Left hindlimb (tissue), 1 donor: ENCODE measurements at regions not wholly inside any gene's neighbourhood (a gene's known extent, or its start where the extent isn't known, plus 50 kb on each side); places are given as distances from the start of the nearest gene placed in this dataset.
"Not testable (repeated sequence)": the region's sequence is repeated elsewhere in the genome, so short reads cannot be mapped to it uniquely, and the experiment has no call there.

Source experiments
- DNase-seq: peaks from one replicate; pipeline ENCODE4 v3.0.0-alpha.2; 2018

DNA sequence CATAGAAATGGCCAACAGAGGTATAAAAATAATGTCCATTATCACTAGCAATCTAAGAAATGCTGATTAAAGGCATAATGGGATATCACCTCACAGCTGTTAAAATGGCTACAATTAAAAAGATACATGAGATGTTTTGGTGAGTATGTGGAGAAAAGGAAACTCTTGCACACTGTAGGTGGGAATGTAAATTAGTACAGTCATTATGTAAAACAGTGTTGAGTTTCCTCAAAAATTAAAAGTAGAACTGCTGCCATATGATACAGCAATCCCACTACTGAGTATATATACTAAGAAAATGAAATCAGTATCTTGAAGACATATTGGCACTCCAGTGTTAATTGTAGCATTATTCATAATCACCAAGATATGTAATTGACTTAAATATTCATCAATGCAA, 982.2 kb upstream of the EPHA6 start:
- DNase-seq: no peak

- DNase-seq: not testable (repeated sequence)
Observed at GRCh38 chr3:95860628-95861027, 953.8 kb upstream of the EPHA6 start.

DNA sequence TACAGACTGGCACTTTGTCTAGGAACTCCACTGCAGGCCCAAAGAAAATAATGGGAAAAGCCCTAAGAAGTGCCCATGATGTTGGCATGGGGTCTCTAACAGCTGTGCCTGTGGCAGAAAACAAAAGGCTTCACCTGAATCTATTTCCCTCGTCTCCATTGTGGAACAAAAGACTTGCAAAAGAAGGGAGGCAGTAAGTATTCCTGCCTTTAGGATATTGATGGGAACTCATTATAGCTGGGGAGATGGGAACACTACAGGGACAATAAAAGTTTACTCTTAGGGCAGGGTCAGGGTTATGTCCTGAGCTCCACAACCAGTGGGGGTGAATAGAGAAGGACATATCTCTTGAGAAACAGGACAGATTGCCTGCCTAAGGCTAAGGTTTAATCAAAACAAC, 930.6 kb upstream of the EPHA6 start:
- DNase-seq: no peak

- no peak for DNase-seq
Observed at GRCh38 chr3:95886616-95887015, 927.8 kb upstream of the EPHA6 start.

DNA sequence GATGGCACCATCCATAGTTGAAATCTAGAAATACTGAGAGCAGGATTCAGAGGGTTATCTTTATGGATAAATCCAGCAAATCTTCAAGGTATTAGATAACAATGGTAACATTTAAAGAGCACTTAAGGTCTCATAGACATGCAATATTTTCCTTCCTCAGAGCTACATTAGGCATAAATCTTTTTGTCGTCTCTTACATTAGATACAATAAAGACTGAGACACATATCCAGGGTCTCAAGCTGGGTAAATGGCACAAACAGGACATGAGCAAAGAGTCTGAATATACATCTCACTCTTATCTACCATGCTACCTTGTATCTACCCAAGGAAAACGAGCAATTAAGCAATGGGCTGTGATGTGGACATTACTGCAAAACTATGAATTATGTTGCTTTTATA, 927.3 kb upstream of the EPHA6 start:
- no peak for DNase-seq

DNA sequence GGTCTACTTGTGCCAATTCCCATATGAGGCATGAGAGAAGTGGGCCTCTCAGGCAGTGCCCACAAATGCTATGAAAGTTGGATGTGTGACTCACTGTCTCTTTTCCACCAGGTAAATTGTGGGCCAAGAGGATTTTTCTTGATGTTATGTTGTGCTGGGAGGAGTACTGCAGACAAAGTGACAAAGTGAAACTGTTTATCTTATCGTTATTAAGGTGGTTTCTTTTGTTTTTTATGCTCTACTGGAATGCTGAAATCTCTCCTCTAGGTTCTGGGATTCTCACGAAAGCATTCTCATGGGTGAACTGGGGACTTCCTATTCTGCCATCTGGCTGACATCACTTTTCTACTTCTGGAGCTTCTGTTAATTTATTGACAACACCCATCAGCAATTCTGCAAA, 919.6 kb upstream of the EPHA6 start:
- no peak for DNase-seq

DNA sequence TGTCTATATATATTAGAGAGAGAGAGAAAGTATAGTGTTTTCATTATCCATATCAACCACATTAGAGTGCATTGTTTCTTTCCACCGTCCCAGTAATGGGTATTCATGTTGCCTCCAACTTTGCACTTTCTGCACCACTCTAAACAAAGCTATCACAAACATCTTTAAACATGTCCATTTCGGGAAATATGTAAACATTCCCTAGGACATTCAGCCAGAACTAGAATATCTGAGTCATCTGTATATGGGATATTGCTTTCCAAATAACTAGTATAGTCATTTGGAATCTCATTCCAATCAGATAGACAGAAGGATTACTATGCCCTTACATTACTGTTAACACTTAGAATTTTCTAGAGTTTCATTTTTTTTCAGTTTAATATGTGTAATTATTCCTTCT, 914.9 kb upstream of the EPHA6 start:
- DNase-seq: no peak

- no peak for DNase-seq
Observed at GRCh38 chr3:95899911-95900310, 914.5 kb upstream of the EPHA6 start.

- no peak for DNase-seq
Observed at GRCh38 chr3:95901948-95902347, 912.4 kb upstream of the EPHA6 start.

DNA sequence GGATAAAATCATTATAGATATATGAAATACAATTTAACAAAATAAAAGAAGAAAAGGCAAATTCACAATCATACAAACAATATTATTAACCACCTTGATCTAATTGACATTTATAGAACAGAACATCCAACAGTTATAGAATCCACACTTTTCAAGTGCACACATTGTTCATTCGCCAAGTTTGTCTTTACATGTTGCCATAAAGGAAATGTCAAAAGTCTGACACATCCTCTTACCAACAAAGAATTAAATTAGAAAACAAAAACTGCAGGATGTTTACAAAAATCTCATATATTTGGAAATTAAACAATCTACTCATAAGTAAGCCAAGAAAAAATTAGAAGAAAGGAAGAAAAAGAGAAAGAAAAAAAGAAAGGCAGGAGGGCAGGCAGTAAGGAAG, 909.2 kb upstream of the EPHA6 start:
- no peak for DNase-seq

GRCh38 chr3:95911767-95912166, 902.6 kb upstream of the EPHA6 start:
- no peak for DNase-seq

GRCh38 chr3:95923496-95924210, 890.7 kb upstream of the EPHA6 start:
- DNase-seq: peak; percentile 67

GRCh38 chr3:95926904-95927501, 887.4 kb upstream of the EPHA6 start:
- DNase-seq: no peak

DNA sequence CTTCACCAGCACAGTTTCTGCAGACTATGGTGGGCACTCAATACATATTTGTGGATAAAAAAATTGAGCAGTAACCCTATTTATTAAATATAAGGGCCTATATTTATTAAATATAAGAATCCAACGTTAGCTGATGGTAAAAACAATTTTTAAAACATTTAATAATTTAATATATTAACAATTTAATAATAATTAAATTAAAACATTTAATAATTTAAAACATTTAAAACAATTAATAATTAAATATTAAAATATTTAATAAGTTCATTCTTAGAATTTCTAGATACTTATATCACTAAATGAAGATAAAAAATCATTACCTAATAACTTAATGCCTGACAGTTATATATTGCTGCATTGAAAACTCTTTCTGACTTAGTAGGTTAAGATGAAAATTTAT, 880.2 kb upstream of the EPHA6 start:
- no peak for DNase-seq

DNA sequence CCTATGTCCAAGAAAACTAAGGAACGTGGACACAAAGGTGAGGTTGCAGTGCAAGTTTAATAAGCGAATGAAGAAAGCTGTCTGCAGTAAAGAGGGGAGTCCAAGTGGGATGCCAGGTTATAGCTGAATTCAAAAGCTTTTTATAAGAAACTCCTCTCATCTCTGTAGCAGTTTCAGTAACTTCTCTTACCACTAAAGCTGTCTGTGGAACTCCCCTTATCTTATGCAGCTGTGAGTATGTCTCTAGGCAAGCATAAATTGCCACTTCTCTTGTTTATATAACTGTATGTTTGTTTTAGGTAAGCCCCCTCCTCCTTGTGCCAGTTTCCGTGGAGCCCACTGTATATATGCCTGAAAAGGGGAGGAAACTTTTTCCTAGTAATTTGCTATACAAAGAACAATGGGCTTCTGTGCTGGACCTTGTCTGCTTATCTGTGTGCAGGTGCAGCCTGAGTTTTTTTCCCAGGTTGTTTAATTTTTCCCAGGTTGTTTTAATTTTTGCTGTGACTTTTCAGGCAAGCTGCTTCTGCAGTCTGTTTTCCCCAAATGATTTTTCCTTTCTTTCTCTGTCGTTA, 875.1 kb upstream of the EPHA6 start:
- DNase-seq: no peak

DNA sequence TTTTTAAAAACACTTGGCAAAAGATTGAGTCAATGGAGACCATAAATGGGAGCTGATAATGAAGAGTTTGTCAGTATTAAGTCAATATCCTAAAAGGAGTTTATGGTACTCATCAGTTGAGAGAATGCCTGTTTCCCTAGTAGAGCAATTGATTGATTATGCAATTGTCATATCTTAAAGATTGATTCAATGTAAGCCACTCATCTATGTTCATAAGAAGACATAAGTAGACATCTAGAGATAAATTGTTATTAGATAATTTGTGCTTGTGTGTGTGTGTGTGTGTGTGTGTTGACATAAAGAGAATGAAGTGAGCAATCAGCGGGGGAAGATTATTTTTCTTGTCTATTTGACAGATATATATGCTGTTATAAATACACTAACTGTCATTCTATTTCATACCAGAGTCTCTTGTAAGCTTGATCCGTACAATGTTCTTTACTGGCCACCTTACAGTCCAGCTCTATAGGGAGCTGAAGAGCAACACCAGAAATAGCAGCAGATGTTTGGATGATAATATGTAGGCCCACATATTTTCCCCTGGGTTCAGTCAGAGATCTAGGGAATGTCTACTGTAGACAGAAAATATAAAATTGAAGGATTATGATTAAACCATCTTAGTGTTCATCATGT, 848.6 kb upstream of the EPHA6 start:
- DNase-seq: no peak

- no peak for DNase-seq
Observed at GRCh38 chr3:95971573-95971972, 842.8 kb upstream of the EPHA6 start.

- no peak for DNase-seq
Observed at GRCh38 chr3:95994338-95994737, 820.1 kb upstream of the EPHA6 start.

- DNase-seq: no peak
Observed at GRCh38 chr3:96000966-96001365, 813.4 kb upstream of the EPHA6 start.

GRCh38 chr3:96007650-96008195, 806.7 kb upstream of the EPHA6 start:
- no peak for DNase-seq

- DNase-seq: no peak
Observed at GRCh38 chr3:96012939-96013338, 801.5 kb upstream of the EPHA6 start.

DNA sequence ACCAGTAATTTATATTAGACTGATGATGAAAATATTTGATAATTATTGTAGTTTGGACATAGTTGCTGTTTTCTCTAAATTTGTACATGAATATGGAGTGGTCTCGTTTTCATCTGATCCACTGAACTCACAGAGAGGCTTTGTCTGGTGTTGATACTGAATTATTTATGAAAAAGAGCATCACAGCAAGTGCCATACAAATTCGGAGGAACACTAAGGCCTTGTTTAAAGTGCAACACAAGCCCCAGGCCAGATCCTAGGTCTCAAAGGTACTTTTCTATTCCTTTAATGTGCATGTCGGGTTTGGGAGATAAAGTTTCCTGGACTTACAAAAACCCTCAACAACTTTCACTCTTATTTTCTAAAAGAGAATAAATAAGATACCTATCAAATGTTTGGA, 796.8 kb upstream of the EPHA6 start:
- no peak for DNase-seq

GRCh38 chr3:96022676-96023075, 791.7 kb upstream of the EPHA6 start:
- no peak for DNase-seq

GRCh38 chr3:96027718-96028117, 786.7 kb upstream of the EPHA6 start:
- no peak for DNase-seq
